ENCODE measurements at regions not wholly inside any gene's neighbourhood (a gene's known extent, or its start where the extent isn't known, plus 50 kb on each side); places are given as distances from the start of the nearest gene placed in this dataset.

DNA sequence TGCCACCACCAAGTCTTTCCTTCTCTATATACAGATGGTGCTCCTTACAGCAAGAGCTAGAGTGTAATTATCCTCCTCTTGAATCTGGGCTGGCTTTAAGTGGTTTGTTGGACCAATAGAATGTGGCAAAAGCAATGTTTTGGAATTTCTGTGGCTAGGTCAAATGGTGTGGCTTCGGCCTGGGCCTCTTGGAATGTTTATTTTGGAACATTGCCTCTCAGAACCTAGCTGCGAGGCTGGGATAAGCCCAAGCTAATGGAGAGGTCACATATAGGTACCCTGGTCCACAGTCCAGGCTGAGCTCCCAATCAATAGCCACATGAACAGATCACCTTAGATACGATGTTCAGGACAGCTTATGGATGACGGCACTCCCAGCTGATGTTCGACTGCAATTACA is 556.7 kb downstream of the TYW1 start:
- TF ChIP-seq POLR2A (IDR thresholded peaks at IDR 0.05) (no peak), CTCF (IDR thresholded peaks at IDR 0.05) (no peak)
